Sciatic nerve (tissue), 2 donors: ENCODE measurements at regions not wholly inside any gene's neighbourhood (a gene's known extent, or its start where the extent isn't known, plus 50 kb on each side); places are given as distances from the start of the nearest gene placed in this dataset.
A peak's percentile ranks its signal among the peaks of the same experiment; 100 is the strongest.

Experiments used
- ATAC-seq: fragments of 200-7000 bp; cut with Tn5 transposase; one replicate; pipeline ENCODE4 v1.9.1; 2020; ENCODE audit warnings: mild to moderate bottlenecking, moderate library complexity
- DNase-seq: peaks from one replicate; pipeline ENCODE4 v3.0.0-alpha.2; 2020; ENCODE audit warnings: low spot score
- intact Hi-C: fragments of 100-400 bp; cut with DNase I; formaldehyde crosslinking; loops from one replicate; pipeline ENCODE4 v1.14.2; 2022
- donor health status: DM: no; HTN: no; CAD: no.
- donor health status: DM: no; HTN: no; CAD: no.

DNA sequence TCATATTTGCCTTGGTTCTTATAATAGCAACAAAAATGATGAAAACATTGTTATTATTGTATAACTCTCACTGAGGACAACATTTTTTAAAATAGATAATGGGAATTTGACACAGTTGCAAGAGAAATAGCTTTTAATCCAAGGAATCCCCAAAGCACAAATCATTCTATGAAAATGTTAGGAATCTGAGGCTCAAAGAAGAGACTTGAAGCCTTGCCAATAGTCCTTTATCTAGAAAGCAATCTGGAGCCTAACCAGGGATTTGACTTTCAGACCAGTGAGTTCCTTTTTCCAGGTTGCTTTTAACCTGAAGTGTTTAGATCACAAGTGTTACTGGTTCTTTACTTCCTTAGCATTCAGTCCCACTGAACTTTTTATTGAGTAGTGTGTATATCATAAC lies 574.5 kb upstream of the ZEB2 start:
- intact Hi-C loops, result no loop called here
- ATAC-seq, result no peak
- no peak for DNase-seq

DNA sequence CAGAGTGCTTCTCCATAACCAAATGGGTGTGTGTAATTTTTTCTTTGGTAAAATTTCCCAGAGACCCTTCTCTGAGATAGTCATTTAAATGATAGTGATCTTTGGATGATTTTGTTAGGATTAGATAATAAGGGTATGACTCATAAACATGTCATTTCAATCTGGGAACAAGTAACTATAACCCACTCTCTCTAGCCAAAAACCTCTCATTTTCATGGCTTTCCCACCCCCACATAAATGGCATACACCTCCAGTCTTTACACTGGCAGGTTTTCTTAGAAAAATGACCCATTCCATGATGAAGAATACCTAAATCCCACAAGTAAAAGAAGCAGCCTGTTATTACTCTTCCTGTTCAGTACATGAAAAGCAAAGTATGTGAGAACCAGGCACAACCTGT lies 572.0 kb upstream of the ZEB2 start:
- DNase-seq, result no peak
- intact Hi-C loops, result no loop called here
- ATAC-seq, result peak; percentile 27

GRCh38 chr2:145090841-145091761 lies 571.2 kb upstream of the ZEB2 start:
- DNase-seq (no peak), ATAC-seq (peak; percentile 44)
- intact Hi-C loops, result no loop called here

GRCh38 chr2:145088756-145089155 lies 568.8 kb upstream of the ZEB2 start:
- no peak for DNase-seq
- no peak for ATAC-seq
- intact Hi-C loops, result no loop called here

- no peak for DNase-seq
- ATAC-seq, result no peak
- intact Hi-C loops, result no loop called here
Measured at GRCh38 chr2:145086910-145087309, 567.0 kb upstream of the ZEB2 start.

GRCh38 chr2:145085612-145086011 lies 565.7 kb upstream of the ZEB2 start:
- ATAC-seq (no peak), DNase-seq (no peak)
- intact Hi-C loops, result no loop called here

DNA sequence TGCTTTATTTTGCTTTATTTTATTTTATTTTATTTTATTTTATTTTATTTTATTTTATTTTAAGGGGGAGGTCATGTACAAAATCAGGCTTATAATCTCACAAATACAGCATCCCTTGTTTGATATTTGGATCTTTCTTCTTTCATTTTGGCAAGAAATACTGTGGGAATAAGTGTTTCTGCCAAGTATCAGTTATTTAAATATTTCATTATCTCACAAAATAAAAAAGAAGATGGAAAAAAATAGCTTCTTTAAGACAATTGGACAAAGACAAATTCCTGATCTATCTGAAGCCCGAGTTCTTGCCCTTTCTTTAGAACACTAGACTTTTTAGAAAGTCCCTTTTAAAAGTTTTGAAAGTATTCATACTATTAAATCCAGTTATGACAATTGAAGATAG lies 560.5 kb upstream of the ZEB2 start:
- intact Hi-C loops, result no loop called here
- no peak for ATAC-seq
- no peak for DNase-seq

- ATAC-seq (no peak), DNase-seq (no peak)
- intact Hi-C loops, result loop anchor here (5.0 kb wide), 2 partner anchors 688 to 1817 kb away; no protein-coding TSS in a partner anchor
Measured at GRCh38 chr2:145079641-145080040, 559.7 kb upstream of the ZEB2 start.

DNA sequence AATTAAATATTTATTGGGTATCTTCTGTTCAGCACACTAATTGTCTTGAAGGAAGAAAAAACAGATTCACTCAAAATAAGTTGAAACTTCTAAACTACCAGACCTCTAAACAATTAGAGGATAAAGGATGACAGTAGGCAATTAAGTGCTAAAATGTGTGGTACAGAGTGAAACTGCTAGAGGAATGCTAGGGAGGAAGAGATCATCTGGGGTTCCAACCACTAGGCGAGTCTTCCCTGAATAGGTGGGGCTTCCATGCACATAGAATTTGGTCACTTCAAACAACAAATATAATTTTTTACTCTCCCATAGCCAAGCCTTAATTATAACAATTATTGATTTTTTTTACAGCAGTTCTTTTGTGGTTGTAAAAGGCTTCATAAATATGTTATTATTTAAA lies 559.0 kb upstream of the ZEB2 start:
- DNase-seq, result no peak
- intact Hi-C loops, result loop anchor here (5.0 kb wide), 2 partner anchors 688 to 1817 kb away; no protein-coding TSS in a partner anchor
- no peak for ATAC-seq

GRCh38 chr2:145076085-145076484 lies 556.2 kb upstream of the ZEB2 start:
- no peak for ATAC-seq
- intact Hi-C loops, result loop anchor here (5.0 kb wide), 2 partner anchors 691 to 1814 kb away; no protein-coding TSS in a partner anchor
- no peak for DNase-seq

- intact Hi-C loops, result loop anchor here (5.0 kb wide), 2 partner anchors 692 to 1813 kb away; no protein-coding TSS in a partner anchor
- ATAC-seq, result no peak
Measured at GRCh38 chr2:145075454-145076062, 555.6 kb upstream of the ZEB2 start.

DNA sequence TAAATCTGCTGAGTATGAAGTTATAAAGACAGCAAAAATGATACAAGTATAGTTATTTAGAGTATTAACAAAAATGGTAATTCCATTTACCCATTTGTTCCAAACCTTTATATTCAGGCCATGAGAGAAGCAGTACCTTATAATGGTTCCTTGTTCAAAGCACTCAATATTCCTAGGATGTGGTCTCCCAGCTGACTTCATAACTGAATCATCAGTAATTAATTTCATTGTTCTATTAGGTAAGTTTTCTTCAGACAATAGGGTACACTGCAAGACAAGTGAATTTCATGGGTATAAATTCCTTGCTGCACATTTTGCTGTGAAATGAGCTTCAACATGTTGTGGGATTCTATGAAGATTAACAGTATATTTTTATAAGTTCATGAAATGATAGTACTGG lies 550.8 kb upstream of the ZEB2 start:
- intact Hi-C loops, result no loop called here
- no peak for ATAC-seq
- DNase-seq, result no peak

More at GRCh38 chr2:145075454-145076062, 555.6 kb upstream of the ZEB2 start:
- DNase-seq, result no peak

DNA sequence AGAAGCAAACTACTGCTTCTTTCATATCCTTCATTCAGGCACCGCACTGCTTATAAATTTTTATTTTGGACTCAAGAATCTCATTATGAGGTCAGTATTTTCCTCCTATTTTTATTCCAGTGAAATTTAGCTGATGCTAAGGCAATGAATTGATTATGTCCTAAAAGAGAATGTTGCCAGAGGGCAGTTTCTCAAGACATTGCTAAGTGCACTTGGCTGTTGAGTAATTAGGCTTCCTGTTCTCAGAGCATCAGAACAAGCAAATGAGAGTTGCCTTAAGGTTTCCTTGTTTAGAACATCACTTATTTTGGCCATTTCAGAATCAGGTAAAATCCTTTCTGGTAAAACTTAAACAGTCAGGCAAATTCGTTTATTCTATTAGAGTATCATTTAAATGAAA lies 548.6 kb upstream of the ZEB2 start:
- no peak for DNase-seq
- no peak for ATAC-seq
- intact Hi-C loops, result no loop called here

DNA sequence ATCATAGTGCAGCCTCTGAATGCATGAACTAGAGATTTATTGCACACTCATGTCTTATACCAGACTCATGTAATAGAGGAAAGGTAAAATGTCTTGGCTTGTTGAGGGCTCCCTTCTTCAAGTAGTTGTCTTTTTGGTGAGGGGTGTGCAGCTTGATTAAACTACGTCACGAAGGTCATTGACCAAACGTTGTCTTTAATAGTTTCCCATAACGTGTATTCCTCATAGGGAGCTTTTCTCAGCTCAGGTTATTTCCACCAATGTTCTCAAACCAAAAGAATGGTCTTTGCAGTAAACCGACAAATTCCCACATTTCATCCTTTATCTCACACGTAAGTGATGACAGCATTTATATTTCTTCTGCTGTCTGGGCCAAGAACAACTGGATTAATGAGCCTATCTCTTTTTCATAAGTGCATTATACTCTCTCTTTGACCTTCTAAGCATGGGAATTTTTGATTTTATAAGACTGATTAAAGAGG lies 547.7 kb upstream of the ZEB2 start:
- no peak for DNase-seq
- intact Hi-C loops, result no loop called here
- no peak for ATAC-seq

GRCh38 chr2:145066856-145067548 lies 547.1 kb upstream of the ZEB2 start:
- intact Hi-C loops, result no loop called here
- DNase-seq, result no peak
- ATAC-seq, result peak; percentile 92

GRCh38 chr2:145066151-145066661 lies 546.3 kb upstream of the ZEB2 start:
- no peak for DNase-seq
- intact Hi-C loops, result no loop called here
- peak; percentile 85 for ATAC-seq

DNA sequence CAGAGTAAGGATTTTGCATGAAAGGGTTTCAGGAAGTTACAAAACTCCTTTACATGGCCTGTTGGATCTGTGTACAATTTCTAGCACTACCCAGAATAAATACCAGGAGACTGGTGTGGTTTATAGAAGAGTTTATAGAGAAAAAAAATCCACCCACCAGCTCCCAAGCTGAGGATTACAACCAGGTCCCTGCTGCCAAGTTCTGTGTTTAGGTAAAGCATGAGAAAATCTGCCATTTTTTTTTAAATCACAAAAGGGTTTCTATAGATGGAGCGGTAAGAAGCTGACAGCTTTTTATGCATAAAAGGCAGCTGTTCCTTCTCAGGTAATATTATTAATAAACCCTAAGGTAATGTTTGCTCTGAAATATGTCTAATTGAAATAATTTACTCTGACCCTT lies 545.4 kb upstream of the ZEB2 start:
- intact Hi-C loops, result no loop called here
- ATAC-seq, result no peak
- DNase-seq, result no peak

GRCh38 chr2:145064511-145064910 lies 544.6 kb upstream of the ZEB2 start:
- intact Hi-C loops, result no loop called here
- ATAC-seq (no peak), DNase-seq (no peak)

GRCh38 chr2:145060876-145061275 lies 541.0 kb upstream of the ZEB2 start:
- intact Hi-C loops, result no loop called here
- DNase-seq, result no peak
- ATAC-seq, result no peak
